H1 (cell line): ENCODE measurements at regions not wholly inside any gene's neighbourhood (a gene's known extent, or its start where the extent isn't known, plus 50 kb on each side); places are given as distances from the start of the nearest gene placed in this dataset.

ENCODE experiments used
- CEBPB ChIP-seq: IDR thresholded peaks from 2 replicates; pipeline ENCODE4 v1.6.1; 2012; ENCODE audit warnings: low read depth, low read length
- CTCF ChIP-seq, 3 experiments: IDR thresholded peaks; 1 replicate in 2 of 3; 2 replicates in 1 of 3; pipeline versions ENCODE4 v1.5.1 to v1.6.1; 2011; ENCODE audit warnings: low read length in 3 of 3, mild to moderate bottlenecking in 3 of 3, inconsistent platforms in 2 of 3, low read depth in 1 of 3, moderate library complexity in 1 of 3; ENCODE audit not compliant: insufficient read depth in 1 of 3; ENCODE audit errors: control extremely low read depth in 1 of 3
- EGR1 ChIP-seq: IDR thresholded peaks from 2 replicates; pipeline ENCODE4 v1.6.1; 2011; ENCODE audit warnings: low read depth, low read length, borderline replicate concordance
- GABPA ChIP-seq: IDR thresholded peaks from 2 replicates; pipeline ENCODE4 v1.6.1; 2011; ENCODE audit warnings: mild to moderate bottlenecking, low read length, moderate library complexity, borderline replicate concordance; ENCODE audit not compliant: insufficient read depth
- HDAC6 ChIP-seq: IDR thresholded peaks from one replicate; pipeline ENCODE4 v1.7.1; 2012; ENCODE audit warnings: low read depth, mild to moderate bottlenecking, inconsistent platforms, low read length, moderate library complexity
- KDM4A ChIP-seq: IDR thresholded peaks from one replicate; pipeline ENCODE4 v1.7.1; 2012; ENCODE audit warnings: low read depth, mild to moderate bottlenecking, moderate library complexity, low read length, inconsistent platforms; ENCODE audit not compliant: severe bottlenecking
- MAX ChIP-seq: IDR thresholded peaks from 2 replicates; pipeline ENCODE4 v1.6.1; 2012; ENCODE audit warnings: inconsistent platforms
- NANOG ChIP-seq: IDR thresholded peaks from 2 replicates; pipeline ENCODE4 v1.6.1; 2011; ENCODE audit warnings: low read length, low read depth, mild to moderate bottlenecking, inconsistent platforms; ENCODE audit not compliant: insufficient read depth, poor library complexity, severe bottlenecking
- POLR2A ChIP-seq, 2 experiments: IDR thresholded peaks; 1 replicate in 1 of 2; 2 replicates in 1 of 2; pipeline ENCODE4 v1.6.1; 2011; ENCODE audit warnings: low read depth in 2 of 2, low read length in 2 of 2, mild to moderate bottlenecking in 2 of 2; ENCODE audit errors: control extremely low read depth in 1 of 2
- POLR2AphosphoS5 ChIP-seq: IDR thresholded peaks from 2 replicates; pipeline ENCODE4 v1.6.1; 2011; ENCODE audit warnings: low read depth, low read length
- SIN3A ChIP-seq, 2 experiments: IDR thresholded peaks in 1 of 2; conservative IDR thresholded peaks in 1 of 2; 2 replicates each; pipeline ENCODE4 v1.6.1; 2011 to 2012; ENCODE audit warnings: low read length in 2 of 2, improper control_type of control experiment in 1 of 2, low read depth in 1 of 2, mild to moderate bottlenecking in 1 of 2

GRCh38 chr2:43011158-43011491 lies 215.3 kb downstream of the ZFP36L2 start:
- TF ChIP-seq HDAC6 (no peak), CTCF (IDR thresholded peaks at IDR 0.05; ENCODE audit: control extremely low read depth in 1 of 3, insufficient read depth in 1 of 3, low read depth in 1 of 3, low read length in 3 of 3) (no peak), KDM4A (no peak), NANOG (no peak), CEBPB (no peak), EGR1 (no peak), SIN3A (conservative IDR thresholded peaks at IDR 0.05 in 1 of 2, IDR thresholded peaks at IDR 0.05 in 1 of 2; ENCODE audit: low read depth in 1 of 2, low read length in 2 of 2) (no peak), MAX (no peak), GABPA (no peak), POLR2A (IDR thresholded peaks at IDR 0.05; ENCODE audit: control extremely low read depth in 1 of 2, low read depth in 2 of 2, low read length in 2 of 2) (no peak), POLR2AphosphoS5 (no peak)
